Loucy (cell line): ENCODE measurements at regions not wholly inside any gene's neighbourhood (a gene's known extent, or its start where the extent isn't known, plus 50 kb on each side); places are given as distances from the start of the nearest gene placed in this dataset.

ENCODE experiments used
- H2AFZ ChIP-seq: fragments of 200-600 bp; sonication (generic); 2 replicates; pipeline ENCODE4 v1.6.0; 2016; ENCODE audit warnings: antibody characterized with exemption, mild to moderate bottlenecking, low read length, moderate library complexity
- H3F3A ChIP-seq: fragments of 200-600 bp; 2 replicates; pipeline ENCODE4 v1.6.0; 2016; ENCODE audit warnings: antibody characterized with exemption, low read depth, mild to moderate bottlenecking
- H3K27me3 ChIP-seq: fragments of 200-600 bp; sonication (generic); 2 replicates; pipeline ENCODE4 v1.6.1; 2014; ENCODE audit warnings: low read length, mild to moderate bottlenecking; ENCODE audit not compliant: insufficient read depth, poor library complexity, severe bottlenecking
- H3K36me3 ChIP-seq: fragments of 200-600 bp; sonication (generic); 2 replicates; pipeline ENCODE4 v1.6.1; 2016; ENCODE audit warnings: low read length; ENCODE audit not compliant: insufficient read depth
- H3K4me1 ChIP-seq: fragments of 200-600 bp; sonication (generic); 2 replicates; pipeline ENCODE4 v1.5.1; 2014; ENCODE audit warnings: low read length, mild to moderate bottlenecking; ENCODE audit not compliant: insufficient read depth, poor library complexity, severe bottlenecking
- H3K4me2 ChIP-seq: fragments of 200-600 bp; sonication (generic); 2 replicates; pipeline ENCODE4 v1.6.0; 2014; ENCODE audit warnings: antibody characterized with exemption, low read length, low read depth, mild to moderate bottlenecking; ENCODE audit not compliant: poor library complexity, severe bottlenecking
- H3K4me3 ChIP-seq: fragments of 200-600 bp; sonication (generic); 2 replicates; pipeline ENCODE4 v1.5.1; 2014; ENCODE audit warnings: low read length, mild to moderate bottlenecking, mixed read lengths; ENCODE audit not compliant: poor library complexity, severe bottlenecking
- H3K79me2 ChIP-seq: fragments of 200-600 bp; sonication (generic); 2 replicates; pipeline ENCODE4 v1.6.1; 2014; ENCODE audit warnings: low read length; ENCODE audit not compliant: insufficient read depth
- H3K9ac ChIP-seq: fragments of 200-600 bp; sonication (generic); 2 replicates; pipeline ENCODE4 v1.6.0; 2014; ENCODE audit warnings: mild to moderate bottlenecking, low read depth, low read length, moderate library complexity; ENCODE audit not compliant: poor library complexity, severe bottlenecking
- H3K9me2 ChIP-seq: fragments of 200-600 bp; sonication (generic); replicated peaks from 2 replicates; pipeline ENCODE4 v1.6.1; 2016; ENCODE audit warnings: low read depth, low read length, mixed read lengths
- H3K9me3 ChIP-seq: fragments of 200-600 bp; sonication (generic); 2 replicates; pipeline ENCODE4 v1.6.1; 2014; ENCODE audit warnings: mild to moderate bottlenecking, antibody characterized with exemption, low read length, low read depth; ENCODE audit not compliant: insufficient read depth
- H4K20me1 ChIP-seq: fragments of 200-600 bp; sonication (generic); 2 replicates; pipeline ENCODE4 v1.6.0; 2014; ENCODE audit warnings: antibody characterized with exemption, low read length, mild to moderate bottlenecking; ENCODE audit not compliant: insufficient read depth, poor library complexity, severe bottlenecking
- CTCF ChIP-seq: fragments of 200-600 bp; sonication (generic); conservative IDR thresholded peaks from 2 replicates; pipeline ENCODE4 v1.5.1; 2014; ENCODE audit warnings: mild to moderate bottlenecking, antibody characterized with exemption, low read length
- EZH2phosphoT487 ChIP-seq: fragments of 200-600 bp; IDR thresholded peaks from 2 replicates; pipeline ENCODE4 v1.6.1; 2018; ENCODE audit warnings: antibody characterized with exemption, mild to moderate bottlenecking, moderate library complexity, borderline replicate concordance

- H3K36me3 ChIP-seq: no peaks in the 10 kb centered on the region
- no peaks in the 10 kb centered on the region for H3K9me2 ChIP-seq
- H3K4me1 ChIP-seq: no peaks in the 10 kb centered on the region
- H3K4me3 ChIP-seq: no peak overlapping the region
- no peaks in the 10 kb centered on the region for H3F3A ChIP-seq
- H3K4me2 ChIP-seq: no peak overlapping the region
- H3K79me2 ChIP-seq: no peaks in the 10 kb centered on the region
- no peak for TF ChIP-seq EZH2phosphoT487
- TF ChIP-seq CTCF: no peak
- no peak overlapping the region for H3K9ac ChIP-seq
- 0 out of 2 replicates have a peak, but pooled peaks cover under 1% of the 10 kb centered on the region for H3K9me3 ChIP-seq
- H3K27me3 ChIP-seq: no peaks in the 10 kb centered on the region
- no peak overlapping the region for H2AFZ ChIP-seq
- H4K20me1 ChIP-seq: no peaks in the 10 kb centered on the region
Measured at GRCh38 chr5:17157916-17158529, 59.4 kb upstream of the BASP1 start.

- Histone ChIP-seq H3K4me2 (no peak overlapping the region), H4K20me1 (no peaks in the 10 kb centered on the region), H3K9me3 (0 out of 2 replicates have a peak, but pooled peaks cover 4% of the 10 kb centered on the region), H3K4me3 (no peak overlapping the region), H3K36me3 (no peaks in the 10 kb centered on the region), H3K27me3 (no peaks in the 10 kb centered on the region), H3F3A (no peaks in the 10 kb centered on the region), H3K79me2 (no peaks in the 10 kb centered on the region), H3K9me2 (no peaks in the 10 kb centered on the region), H3K9ac (no peak overlapping the region), H3K4me1 (no peaks in the 10 kb centered on the region), H2AFZ (no peak overlapping the region)
- TF ChIP-seq EZH2phosphoT487 (no peak), CTCF (no peak)
Measured at GRCh38 chr5:17160756-17161040, 56.7 kb upstream of the BASP1 start.

- Histone ChIP-seq H3K9me2 (no peaks in the 10 kb centered on the region), H3K9ac (no peak overlapping the region), H3K9me3 (0 out of 2 replicates have a peak, but pooled peaks cover 4% of the 10 kb centered on the region), H3F3A (no peaks in the 10 kb centered on the region), H4K20me1 (no peaks in the 10 kb centered on the region), H2AFZ (no peak overlapping the region), H3K36me3 (no peaks in the 10 kb centered on the region), H3K79me2 (no peaks in the 10 kb centered on the region), H3K4me3 (no peak overlapping the region), H3K4me1 (no peaks in the 10 kb centered on the region), H3K27me3 (no peaks in the 10 kb centered on the region), H3K4me2 (no peak overlapping the region)
- no peak for TF ChIP-seq EZH2phosphoT487
- TF ChIP-seq CTCF: no peak
Measured at GRCh38 chr5:17161662-17162061, 55.8 kb upstream of the BASP1 start.
